ENCODE measurements at regions not wholly inside any gene's neighbourhood (a gene's known extent, or its start where the extent isn't known, plus 50 kb on each side); places are given as distances from the start of the nearest gene placed in this dataset.
"Not testable (repeated sequence)": the region's sequence is repeated elsewhere in the genome, so short reads cannot be mapped to it uniquely, and the experiment has no call there.

DNA sequence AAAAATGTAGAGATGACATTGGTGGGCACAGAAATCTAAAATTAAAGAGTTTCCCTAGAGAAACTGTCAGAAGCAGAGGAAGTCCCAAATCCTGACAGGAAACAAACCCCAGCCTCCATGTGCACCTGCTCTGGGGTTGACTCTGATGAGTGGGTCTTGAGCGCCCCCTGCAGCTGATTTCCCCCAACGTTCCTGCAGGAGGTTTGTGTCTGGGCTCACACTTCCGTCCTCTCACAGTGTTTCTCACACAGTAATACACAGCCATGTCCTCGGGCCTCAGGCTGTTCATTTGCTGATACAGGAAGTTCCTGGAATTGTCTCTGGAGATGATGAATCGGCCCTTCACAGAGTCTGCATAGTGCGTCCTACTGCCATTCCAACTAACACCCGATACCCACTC is 670.1 kb downstream of the TMEM121 start:
- DNase-seq (ENCODE audit: low read depth), result peak; percentile 50

DNA sequence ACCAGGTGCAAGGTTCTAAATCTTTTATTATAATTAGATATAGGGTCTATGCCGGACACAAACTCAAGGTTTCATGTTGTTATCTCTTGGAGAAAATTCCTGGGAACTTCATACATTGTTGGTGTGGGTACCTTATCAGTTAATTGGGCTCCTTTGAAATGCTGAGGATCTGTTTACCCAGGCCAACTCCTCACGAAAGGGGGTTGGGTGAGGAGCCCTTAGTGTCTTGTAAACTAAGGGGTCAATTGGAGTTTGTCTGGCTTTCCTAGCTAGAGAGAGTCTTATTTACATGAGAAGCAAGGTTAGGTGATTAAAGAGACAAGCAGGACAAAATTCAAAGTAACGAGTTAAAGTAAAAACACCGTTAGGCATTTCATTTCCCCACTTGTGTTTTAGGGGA is 670.9 kb downstream of the TMEM121 start:
- DNase-seq (ENCODE audit: low read depth), result not testable (repeated sequence)

DNA sequence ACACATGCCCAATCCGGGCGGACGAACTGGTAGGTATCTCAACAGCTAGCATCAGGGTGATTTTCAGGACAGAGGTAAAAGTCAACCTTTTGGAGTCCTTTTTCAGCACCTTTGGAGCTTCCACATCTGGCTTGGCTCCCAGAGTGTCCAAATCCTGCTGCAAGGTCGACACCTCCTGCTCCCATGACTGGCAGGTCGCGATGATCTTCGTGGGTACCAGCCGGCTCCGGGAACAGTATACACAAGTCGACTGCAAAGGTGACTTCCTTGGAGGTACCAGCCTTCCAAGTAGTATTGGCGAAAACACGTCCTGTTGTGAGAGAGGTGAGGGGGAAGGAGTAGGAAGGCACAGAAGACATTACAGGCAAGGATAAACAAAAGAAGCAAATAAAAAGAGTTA is 672.7 kb downstream of the TMEM121 start:
- no peak for DNase-seq (ENCODE audit: low read depth)

DNA sequence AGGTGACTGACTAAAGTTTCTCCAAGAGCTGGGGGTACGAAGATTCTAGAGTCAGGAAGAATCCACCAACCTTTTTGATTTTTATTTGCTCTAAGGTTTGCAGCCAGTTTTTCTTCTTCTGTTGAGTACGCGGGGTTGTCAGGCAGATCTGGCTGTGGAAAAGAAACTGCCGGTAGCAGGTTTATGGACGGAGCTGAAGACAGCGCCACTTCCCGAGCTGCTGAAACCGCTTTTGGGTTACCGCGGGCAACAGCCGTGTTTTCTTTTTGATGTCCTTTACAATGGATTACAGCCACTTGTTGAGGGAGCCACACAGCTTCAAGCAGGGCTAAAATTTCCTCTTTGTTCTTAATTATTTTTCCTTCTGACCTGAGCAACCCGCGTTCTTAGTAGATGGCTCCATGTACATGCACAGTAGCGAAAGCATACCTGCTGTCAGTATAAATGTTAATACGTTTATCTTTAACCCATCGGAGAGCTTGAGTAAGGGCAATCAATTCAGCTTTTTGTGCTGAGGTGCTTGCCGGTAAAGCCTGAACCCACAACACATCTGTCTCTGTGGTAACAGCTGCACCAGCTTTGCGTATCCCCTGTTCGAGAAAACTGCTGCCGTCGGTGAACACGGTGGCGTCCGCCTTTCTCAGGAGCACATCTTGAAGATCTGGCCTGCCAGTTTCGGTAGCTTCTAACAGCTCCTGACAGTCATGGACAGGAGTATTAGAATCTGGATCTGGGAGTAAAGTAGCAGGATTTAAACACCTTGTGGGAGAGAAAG is 674.3 kb downstream of the TMEM121 start:
- DNase-seq (ENCODE audit: low read depth), result no peak

DNA sequence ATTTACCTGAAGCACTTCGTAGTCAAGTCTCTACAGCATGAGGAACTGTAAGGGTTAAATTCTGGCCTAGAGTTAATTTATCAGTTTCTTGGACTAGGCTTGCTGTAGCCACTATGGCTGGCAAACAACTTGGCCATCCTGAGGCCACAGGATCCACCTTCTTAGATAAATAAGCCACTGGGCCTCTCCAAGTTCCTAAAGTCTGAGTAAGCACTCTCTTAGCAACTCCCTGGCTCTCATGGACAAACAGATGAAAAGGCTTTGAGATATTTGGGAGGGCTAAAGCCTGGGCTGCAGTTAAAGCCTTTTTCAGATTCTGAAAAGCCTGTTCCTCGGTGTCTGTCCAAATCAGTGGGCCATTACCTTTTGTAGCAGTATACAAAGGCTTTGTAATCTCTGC is 675.0 kb downstream of the TMEM121 start:
- DNase-seq (ENCODE audit: low read depth), result no peak

DNA sequence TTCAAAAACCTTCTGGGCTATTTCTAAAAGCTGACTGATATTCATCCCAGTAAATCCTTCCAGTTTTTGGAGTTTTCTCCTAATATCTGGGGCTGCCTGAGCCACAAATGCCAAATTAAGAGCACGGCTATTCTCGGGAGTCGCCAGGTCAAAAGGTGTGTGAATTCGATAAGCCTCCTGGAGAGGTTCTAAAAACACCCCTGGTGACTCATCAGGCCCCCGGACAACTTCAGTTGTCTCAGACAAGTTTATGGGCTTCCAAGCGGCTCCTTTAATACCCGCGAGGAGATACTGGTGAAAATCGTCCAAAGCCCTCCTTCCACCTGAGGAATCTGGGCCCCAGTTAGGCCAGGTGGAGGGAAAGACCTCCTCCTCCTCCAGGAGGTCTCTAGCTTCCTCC is 677.1 kb downstream of the TMEM121 start:
- DNase-seq (ENCODE audit: low read depth), result no peak

DNA sequence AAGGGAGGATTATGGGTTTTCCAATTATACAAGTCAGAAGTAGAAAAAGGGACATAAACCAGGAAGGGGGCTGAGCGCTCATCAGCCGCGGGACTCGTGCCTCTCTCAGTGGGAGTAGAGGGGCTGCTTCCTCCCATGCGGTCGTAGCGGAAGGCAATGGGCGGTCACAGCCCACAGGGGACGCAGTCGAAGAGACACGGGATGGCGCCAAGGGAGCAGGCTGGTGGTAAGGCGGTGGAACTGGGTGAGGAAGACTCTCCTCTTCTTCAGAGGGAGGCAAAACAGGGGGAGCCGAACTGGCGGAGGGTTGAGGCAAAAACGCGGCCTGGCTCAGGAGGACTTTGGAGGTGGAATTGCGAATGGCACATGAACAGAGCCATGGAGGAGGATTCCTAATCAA is 677.7 kb downstream of the TMEM121 start:
- DNase-seq (ENCODE audit: low read depth), result no peak

DNA sequence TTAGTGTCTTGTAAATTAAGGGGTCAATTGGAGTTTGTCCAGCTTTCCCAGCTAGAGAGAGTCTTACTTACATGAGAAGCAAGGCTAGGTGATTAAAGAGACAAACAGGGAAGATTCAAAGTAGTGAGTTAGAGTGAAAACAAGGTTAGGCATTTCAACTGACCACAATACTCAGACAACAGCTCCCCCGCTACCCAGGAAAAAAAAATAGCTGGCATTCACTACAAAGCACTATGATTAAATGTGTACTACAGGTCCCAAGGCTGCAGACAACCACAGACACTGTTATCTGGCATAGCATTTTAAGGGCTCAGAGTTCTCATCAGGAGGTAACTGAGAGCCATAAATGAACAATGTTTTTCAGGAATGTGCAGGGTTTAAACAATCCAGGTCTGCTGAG is 680.9 kb downstream of the TMEM121 start:
- no peak for DNase-seq (ENCODE audit: low read depth)

DNA sequence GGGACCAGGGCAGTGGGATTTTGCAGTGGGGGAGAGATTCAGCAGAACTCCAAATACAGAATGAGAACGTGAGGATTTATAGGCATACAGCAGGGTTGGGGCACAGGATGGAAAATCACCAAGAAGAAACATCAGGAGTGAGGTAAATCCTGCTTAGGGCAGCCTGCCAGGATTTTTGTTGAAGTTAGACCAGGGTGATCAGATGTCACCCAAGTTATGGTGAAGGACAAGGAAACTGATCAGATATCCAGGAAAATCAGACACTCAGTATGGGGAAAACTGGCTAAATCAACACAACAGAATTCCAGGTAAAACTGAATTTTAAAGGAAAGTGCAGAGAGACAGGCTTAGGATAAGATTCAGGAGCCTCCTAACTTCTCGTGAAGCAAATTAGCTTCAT is 682.4 kb downstream of the TMEM121 start:
- DNase-seq (ENCODE audit: low read depth), result no peak

DNA sequence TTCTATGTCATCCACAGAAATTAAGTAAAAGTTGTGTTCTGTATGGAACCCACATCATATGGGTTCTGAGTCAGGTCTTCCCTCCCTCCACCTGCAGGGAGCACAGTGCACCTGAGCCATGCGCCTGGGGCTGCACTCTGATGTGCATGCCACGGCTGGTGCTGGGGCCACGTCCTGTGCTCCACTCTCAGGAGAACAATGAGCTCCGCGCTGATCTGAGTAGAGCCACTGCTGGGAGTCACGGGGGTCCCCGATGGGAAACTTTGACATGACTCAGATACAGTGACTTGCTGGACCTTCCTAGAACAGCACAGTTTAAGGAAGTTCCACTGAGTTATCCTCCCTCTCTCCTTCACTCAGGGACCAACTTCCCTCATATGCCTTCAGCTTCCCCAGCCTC is 683.4 kb downstream of the TMEM121 start:
- peak; percentile 26 for DNase-seq (ENCODE audit: low read depth)

DNA sequence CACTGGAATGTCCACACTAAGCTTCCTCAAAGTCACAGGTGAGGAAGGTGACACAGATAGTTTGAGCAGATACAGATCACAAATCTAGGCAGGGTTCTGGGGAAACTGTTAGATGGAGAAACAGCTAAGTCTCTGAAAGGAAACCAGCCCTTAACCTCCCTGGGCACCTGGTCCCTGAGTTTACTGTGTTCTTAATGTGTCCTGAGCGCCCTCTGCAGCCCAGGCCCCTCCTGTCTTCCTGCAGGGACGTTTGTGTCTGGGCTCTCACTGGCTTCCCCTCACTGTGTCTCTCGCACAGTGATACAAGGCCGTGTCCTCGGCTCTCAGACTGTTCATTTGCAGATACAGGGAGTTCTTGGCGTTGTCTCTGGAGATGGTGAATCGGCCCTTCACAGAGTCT is 684.3 kb downstream of the TMEM121 start:
- DNase-seq (ENCODE audit: low read depth), result no peak

DNA sequence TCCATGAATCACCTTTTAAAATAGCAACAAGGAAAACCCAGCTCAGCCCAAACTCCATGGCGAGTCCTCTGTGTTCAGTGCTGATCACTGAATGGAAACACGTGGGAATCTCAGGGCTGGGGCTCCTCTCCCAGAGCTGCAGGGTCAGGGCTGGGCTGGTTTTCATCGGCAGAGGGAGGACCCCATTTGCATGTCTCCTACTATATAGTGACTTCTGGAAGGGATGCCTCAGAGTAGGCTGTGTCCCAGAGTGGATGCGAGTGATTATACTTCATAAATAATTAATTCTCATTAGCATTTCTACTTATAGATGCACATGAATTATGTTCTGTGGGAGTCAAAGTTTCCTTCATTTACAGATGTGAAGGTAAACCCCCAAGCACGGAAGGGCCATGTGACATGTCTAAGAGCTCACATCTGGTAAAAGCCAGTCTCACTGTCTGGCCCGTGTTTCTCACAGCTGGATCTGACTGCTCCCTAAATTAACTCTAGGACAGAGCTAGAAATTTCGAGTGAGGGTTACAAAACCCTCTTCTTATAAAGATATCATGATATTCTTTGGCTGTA is 685.0 kb downstream of the TMEM121 start:
- DNase-seq (ENCODE audit: low read depth), result no peak

DNA sequence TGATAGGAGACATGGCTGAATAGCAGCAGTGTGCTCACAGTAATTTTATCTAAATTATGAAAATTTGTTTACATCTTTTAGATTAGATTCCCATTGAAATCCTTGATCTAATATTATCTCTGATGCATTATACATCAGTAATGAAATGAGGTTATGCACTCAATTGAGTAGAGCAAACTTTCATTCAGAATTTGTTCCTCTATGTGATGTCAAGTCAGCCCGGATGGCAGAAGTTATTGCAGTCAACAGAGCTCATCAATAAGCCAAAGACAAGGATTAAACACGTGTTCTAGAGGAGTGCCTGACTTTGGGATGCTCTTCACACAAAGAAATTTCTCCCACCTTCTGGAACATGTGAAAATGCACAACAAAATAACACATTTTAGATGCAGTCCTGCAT is 688.8 kb downstream of the TMEM121 start:
- DNase-seq (ENCODE audit: low read depth), result no peak

DNA sequence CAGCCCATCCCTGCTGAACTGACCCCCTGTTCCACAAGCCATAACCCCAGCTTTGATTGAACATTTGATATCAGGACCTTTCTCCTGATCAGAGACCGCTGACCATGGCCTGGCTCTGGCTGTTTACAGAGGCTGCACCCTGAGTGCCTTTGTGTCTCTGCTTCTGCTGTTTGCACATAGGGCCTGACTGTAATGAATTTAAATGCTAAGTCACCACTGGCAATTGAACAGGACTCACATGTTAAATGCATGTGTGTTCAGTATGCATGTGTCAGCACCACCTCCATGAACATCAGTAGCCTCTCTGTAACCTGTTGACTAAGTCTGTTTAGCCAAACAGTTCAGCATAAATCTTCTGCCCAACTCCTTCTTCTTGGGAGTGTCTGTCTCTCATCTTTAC is 690.3 kb downstream of the TMEM121 start:
- no peak for DNase-seq (ENCODE audit: low read depth)

DNA sequence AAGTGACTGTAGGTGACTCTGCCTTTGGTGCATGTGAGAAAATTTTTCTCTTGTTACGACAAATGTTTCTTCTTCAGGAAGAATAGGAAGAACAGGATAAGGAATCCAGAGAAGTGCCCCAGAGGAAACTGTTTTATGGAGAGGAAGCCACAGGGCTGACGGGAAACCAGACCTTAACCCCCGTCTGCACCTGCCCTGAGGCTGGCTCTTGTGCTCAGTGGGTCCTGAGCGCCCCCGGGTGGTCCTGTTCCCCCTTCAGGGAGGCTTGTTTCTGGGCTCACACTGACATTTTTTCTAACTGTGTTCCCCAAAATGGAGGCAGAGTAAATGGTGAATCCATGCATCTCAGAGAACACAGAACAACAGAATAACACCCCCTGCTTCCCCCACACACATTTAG is 691.8 kb downstream of the TMEM121 start:
- no peak for DNase-seq (ENCODE audit: low read depth)

DNA sequence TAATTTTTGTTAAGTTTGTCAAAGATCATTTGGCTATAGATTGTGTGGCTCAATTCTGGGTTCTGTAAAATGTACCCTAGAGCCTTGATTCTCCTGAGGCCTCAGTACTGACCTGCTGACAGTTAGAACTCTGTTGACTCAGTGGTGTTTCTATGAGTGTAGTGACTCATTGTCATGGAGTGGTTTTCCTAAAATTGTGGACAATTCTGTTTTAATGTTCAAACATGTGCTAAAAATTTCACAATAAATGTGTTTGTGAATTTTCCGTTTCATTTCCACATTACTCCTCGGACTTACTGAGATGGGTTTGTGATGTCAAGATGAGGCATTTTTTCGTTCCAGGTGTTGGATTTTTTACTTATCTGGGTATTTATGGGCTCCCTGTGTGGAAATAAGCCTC is 695.9 kb downstream of the TMEM121 start:
- no peak for DNase-seq (ENCODE audit: low read depth)

DNA sequence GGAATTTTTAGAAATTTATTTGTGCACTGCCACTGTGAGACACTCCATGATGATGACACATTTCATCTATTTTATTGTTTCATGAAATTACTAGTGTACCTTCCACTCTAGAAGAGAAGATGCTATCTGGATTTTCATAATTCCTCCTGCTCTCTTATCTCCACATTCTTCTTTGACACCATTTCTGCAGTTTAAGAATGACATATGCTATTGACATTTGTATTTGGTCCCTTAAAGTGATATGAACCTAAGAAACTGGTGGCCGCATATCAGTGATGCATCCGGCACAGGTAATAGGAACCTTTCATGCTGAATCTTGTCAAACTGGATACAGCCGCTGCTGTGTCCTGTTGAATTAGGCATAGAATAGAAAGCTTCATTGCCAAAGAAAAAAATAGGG is 696.3 kb downstream of the TMEM121 start:
- DNase-seq (ENCODE audit: low read depth), result no peak

DNA sequence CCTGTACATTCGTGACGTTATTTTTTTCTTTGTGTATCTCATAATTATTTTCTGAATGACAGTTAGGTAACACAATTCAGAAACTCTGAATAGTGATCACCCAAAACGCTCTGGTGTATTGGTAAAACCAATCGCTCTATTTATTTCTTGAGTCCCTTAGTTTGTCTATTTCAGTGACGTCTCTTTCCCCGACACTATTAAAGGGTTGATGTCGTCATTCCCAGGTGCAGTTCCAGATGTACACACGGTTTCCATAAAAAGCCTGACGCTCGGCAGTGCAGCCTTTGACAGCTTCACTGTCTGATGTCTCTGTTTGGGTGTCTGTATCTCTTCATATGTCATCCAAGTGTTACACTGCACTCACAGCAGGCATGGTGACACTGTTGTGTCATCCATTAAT is 701.4 kb downstream of the TMEM121 start:
- no peak for DNase-seq (ENCODE audit: low read depth)

DNA sequence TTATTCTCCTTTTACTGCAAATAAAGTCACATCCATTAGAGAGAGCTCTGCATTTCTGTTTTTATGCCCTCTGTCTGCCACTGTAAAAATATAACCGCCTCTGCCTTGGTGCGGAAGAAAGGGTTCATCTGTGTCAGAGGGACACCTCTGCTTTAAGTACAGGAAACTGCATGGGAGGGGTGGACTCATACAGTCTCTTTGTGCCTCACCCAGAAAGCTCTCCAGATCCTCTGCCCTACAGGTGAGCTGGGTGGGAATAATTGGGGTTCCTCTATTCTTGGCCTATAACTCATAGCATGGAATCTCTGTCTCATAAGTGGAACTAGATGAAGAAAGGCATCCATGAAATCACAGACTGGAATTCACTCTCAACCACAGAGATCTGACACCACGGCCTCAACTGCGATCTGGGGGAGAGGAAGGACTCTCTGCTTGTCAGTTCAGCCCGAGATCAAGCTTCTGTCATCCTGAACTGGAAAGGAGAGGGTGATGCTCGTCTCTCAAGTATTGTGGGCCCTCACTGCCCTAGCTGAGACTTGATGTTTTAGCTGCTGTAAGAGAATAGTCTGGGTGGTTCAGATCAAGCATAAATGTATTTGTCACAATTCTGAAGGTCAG is 702.3 kb downstream of the TMEM121 start:
- no peak for DNase-seq (ENCODE audit: low read depth)

DNA sequence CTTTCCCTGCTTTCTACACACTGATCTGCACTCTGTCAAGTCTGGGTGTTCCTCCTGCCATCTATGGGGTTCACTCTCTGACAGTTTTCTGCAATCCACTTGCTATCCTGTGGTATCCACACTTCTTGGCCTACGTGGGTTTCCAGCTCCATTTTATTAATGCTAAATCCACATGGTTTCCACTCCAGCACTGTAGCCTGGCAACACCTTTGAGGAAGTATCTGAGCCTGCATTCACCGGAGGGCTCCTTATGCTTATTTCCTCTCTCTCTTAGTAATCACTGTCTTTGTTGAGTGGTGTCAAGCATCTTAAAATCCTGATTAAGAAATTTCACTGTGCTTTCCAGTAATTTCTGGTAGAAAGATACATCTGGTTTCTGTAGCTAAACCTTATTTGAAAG is 703.7 kb downstream of the TMEM121 start:
- DNase-seq (ENCODE audit: low read depth), result no peak

DNA sequence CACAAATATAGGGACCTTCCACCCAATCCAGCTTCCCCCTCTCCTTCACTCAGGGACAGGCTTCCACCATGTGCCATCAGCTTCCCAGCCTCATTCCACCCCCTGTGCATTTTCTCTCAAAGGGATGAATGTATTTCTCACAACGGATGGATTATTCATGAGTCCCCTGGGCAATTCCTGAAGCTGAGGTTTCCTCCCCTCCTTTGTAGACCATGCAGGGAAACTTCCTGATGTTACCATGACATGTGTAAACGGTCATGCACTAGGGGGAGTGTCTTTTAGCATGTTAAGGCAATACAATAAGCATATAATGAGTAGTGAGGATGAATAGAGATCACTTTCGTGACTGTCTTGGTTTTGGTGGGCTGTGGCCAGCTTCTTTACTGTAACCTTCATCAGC is 706.8 kb downstream of the TMEM121 start:
- not testable (repeated sequence) for DNase-seq (ENCODE audit: low read depth)

DNA sequence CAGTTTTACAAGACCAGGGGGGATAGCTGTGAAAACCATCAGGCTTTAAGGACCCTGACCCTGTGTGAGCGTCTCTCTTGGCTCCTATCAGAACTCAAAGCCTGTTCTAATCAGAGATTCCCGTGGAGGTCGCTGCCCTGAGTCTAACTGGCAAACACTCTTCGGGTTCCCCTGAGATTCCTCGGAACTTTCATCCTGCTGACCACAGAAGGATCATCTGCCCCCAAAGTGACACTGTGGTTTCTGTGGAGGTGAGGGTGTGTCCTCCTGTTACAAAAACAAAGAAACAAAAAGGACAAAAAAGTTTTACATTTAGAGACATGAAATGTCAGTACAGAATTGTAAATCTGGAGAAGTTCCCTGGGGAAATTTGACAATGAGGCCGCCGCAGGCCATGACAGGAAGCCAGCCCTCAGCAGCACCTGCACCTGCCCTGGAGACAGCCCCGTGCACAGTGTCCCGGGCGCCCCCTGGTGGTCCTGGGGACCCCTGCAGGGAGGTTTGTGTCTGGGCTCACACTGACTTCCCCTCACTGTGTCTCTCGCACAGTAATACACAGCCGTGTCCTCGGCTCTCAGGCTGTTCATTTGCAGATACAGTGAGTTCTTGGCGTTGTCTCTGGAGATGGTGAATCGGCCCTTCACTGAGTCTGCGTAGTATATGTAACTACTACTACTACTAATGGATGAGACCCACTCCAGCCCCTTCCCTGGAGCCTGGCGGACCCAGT is 708.3 kb downstream of the TMEM121 start:
- DNase-seq (ENCODE audit: low read depth), result not testable (repeated sequence)
